B cell (primary cell): ENCODE measurements at regions not wholly inside any gene's neighbourhood (a gene's known extent, or its start where the extent isn't known, plus 50 kb on each side); places are given as distances from the start of the nearest gene placed in this dataset.

Source experiments
- ATAC-seq: fragments of 200-7000 bp; cut with Tn5 transposase; one replicate; pipeline ENCODE4 v1.10.0; 2021; ENCODE audit warnings: low read depth, mild to moderate bottlenecking, moderate number of reproducible peaks, moderate library complexity
- CTCF ChIA-PET: fragments of 350-600 bp; sonication (Branson Sonifier 250); formaldehyde crosslinking; loops from one replicate; lab custom pipeline; 2021; ENCODE audit warnings: antibody characterized with exemption, inconsistent platforms; lab: Charles Lee
- POLR2A ChIA-PET: fragments of 350-600 bp; sonication (Branson Sonifier 250); formaldehyde crosslinking; loops from one replicate; lab custom pipeline; 2021; ENCODE audit warnings: antibody characterized with exemption; lab: Charles Lee
- DNase-seq: peaks from one replicate; pipeline ENCODE4 v3.0.0; 2013
- H2AFZ ChIP-seq: 2 replicates; pipeline ENCODE4 v1.6.1; 2012; ENCODE audit warnings: mild to moderate bottlenecking, low read depth, low read length; ENCODE audit not compliant: insufficient read depth, poor library complexity, severe bottlenecking
- H3K27ac ChIP-seq, 2 donors: 1 replicate in 1 of 2; 2 replicates in 1 of 2; pipeline ENCODE4 v1.5.1; 2012 to 2013; ENCODE audit warnings: low read length in 2 of 2, mild to moderate bottlenecking in 2 of 2, moderate library complexity in 1 of 2
- H3K27me3 ChIP-seq, 4 experiments: fragments of 200-600 bp in 1 of 4; sonication (generic) in 1 of 4; replicated peaks in 1 of 4; 1 replicate in 2 of 4; 2 replicates in 2 of 4; pipeline versions ENCODE4 v1.6.1 to v1.7.0; 2013 to 2016; ENCODE audit warnings: low read length in 3 of 4, mild to moderate bottlenecking in 2 of 4, mixed read lengths in 1 of 4, moderate library complexity in 1 of 4; ENCODE audit not compliant: insufficient read depth in 4 of 4, control insufficient read depth in 3 of 4; ENCODE audit errors: control extremely low read depth in 1 of 4
- H3K36me3 ChIP-seq, 2 experiments: replicated peaks in 1 of 2; 1 replicate in 1 of 2; 2 replicates in 1 of 2; pipeline versions ENCODE4 v1.6.1 to v1.7.1; 2013; ENCODE audit warnings: low read length in 1 of 2; ENCODE audit not compliant: insufficient read depth in 2 of 2, control insufficient read depth in 1 of 2; ENCODE audit errors: control extremely low read depth in 1 of 2, extremely low read depth in 1 of 2
- H3K4me1 ChIP-seq, 2 donors: fragments of 200-600 bp in 1 of 2; sonication (generic) in 1 of 2; 1 replicate in 1 of 2; 2 replicates in 1 of 2; pipeline versions ENCODE4 v1.5.1 to v1.6.1; 2013 to 2017; ENCODE audit warnings: low read length in 2 of 2; ENCODE audit not compliant: control insufficient read depth in 2 of 2, insufficient read depth in 2 of 2
- H3K4me2 ChIP-seq: replicated peaks from 2 replicates; pipeline ENCODE3; 2012; ENCODE audit warnings: mild to moderate bottlenecking, low read depth, low read length; ENCODE audit not compliant: poor library complexity, severe bottlenecking
- H3K4me3 ChIP-seq, 5 experiments: fragments of 200-600 bp in 1 of 5; sonication (generic) in 1 of 5; 1 replicate in 3 of 5; 2 replicates in 2 of 5; pipeline versions ENCODE4 v1.5.1 to v1.7.0; 2011 to 2016; ENCODE audit warnings: low read length in 4 of 5, mild to moderate bottlenecking in 4 of 5, low read depth in 2 of 5, control low read depth in 1 of 5, moderate library complexity in 1 of 5; ENCODE audit not compliant: insufficient read depth in 1 of 5; ENCODE audit errors: control extremely low read depth in 1 of 5, extremely low read depth in 1 of 5
- H3K79me2 ChIP-seq: fragments of 200-600 bp; sonication (generic); one replicate; pipeline ENCODE4 v1.6.0; 2016; ENCODE audit warnings: low read length; ENCODE audit not compliant: control insufficient read depth, insufficient read depth
- H3K9ac ChIP-seq: fragments of 200-600 bp; sonication (generic); 2 replicates; pipeline ENCODE4 v1.6.1; 2017; ENCODE audit warnings: mild to moderate bottlenecking, low read length, moderate library complexity
- H3K9me3 ChIP-seq, 3 donors: one replicate each; pipeline versions ENCODE4 v1.6.1 to v1.7.1; 2013; ENCODE audit warnings: low read length in 2 of 3; ENCODE audit not compliant: control insufficient read depth in 2 of 3, insufficient read depth in 1 of 3; ENCODE audit errors: control extremely low read depth in 1 of 3
- H4K20me1 ChIP-seq: 2 replicates; pipeline ENCODE4 v1.6.0; 2012; ENCODE audit warnings: mild to moderate bottlenecking, low read length; ENCODE audit not compliant: insufficient read depth, control insufficient read depth, poor library complexity, severe bottlenecking
- H3K27ac Mint-ChIP-seq: one replicate; pipeline ENCODE4 v1.8.0; 2021; ENCODE audit warnings: mixed read lengths
- H3K27me3 Mint-ChIP-seq: one replicate; pipeline ENCODE4 v1.8.0; 2021; ENCODE audit warnings: mixed read lengths
- H3K4me1 Mint-ChIP-seq: one replicate; pipeline ENCODE4 v1.8.0; 2021; ENCODE audit warnings: mixed read lengths
- H3K4me3 Mint-ChIP-seq: one replicate; pipeline ENCODE4 v1.8.0; 2021; ENCODE audit warnings: mixed read lengths
- H3K9me3 Mint-ChIP-seq: one replicate; pipeline ENCODE4 v1.8.0; 2022; ENCODE audit warnings: mixed read lengths; ENCODE audit not compliant: insufficient read depth
- EZH2 ChIP-seq: IDR thresholded peaks from 2 replicates; pipeline ENCODE4 v1.6.1; 2012; ENCODE audit warnings: borderline replicate concordance, low read depth, mild to moderate bottlenecking, moderate library complexity, low read length; ENCODE audit not compliant: insufficient read depth, poor library complexity, severe bottlenecking
- WGBS: methylation state at CpG from one replicate; pipeline ENCODE4 v1.1.5; 2013; ENCODE audit warnings: missing lambda C conversion rate; ENCODE audit not compliant: insufficient coverage; 5-methylcytosine and 5-hydroxymethylcytosine counted together
- intact Hi-C: fragments of 100-400 bp; cut with micrococcal nuclease; formaldehyde crosslinking; loops from one replicate; pipeline ENCODE4 v1.10.0; 2022
- TF ChIP-seq, protein P1 (sequence below): fragments of 200-600 bp; IDR thresholded peaks from one replicate; pipeline ENCODE4 v1.8.0; 2022; ENCODE audit warnings: antibody characterized with exemption, mild to moderate bottlenecking

DNA sequence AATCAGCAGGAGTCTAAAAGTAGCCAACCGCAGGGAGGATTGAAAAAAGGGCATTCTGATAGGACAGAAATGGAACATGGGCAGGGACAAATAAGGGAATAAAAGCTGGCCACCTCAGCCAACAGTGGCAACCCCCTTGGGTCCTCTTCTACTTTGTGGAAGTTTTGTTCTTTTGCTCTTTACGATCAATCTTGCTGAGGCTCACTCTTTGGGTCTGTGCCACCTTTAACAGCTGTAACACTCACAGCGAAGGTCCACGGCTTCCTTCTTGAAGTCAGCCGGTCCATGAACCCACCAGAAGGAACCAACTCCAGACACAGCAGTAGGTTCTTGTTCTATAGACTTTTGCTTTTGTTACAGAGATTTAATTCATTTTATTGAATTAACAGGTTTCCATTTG, 285.4 kb upstream of the CDH20 start:
- TF ChIP-seq, protein P1, sequence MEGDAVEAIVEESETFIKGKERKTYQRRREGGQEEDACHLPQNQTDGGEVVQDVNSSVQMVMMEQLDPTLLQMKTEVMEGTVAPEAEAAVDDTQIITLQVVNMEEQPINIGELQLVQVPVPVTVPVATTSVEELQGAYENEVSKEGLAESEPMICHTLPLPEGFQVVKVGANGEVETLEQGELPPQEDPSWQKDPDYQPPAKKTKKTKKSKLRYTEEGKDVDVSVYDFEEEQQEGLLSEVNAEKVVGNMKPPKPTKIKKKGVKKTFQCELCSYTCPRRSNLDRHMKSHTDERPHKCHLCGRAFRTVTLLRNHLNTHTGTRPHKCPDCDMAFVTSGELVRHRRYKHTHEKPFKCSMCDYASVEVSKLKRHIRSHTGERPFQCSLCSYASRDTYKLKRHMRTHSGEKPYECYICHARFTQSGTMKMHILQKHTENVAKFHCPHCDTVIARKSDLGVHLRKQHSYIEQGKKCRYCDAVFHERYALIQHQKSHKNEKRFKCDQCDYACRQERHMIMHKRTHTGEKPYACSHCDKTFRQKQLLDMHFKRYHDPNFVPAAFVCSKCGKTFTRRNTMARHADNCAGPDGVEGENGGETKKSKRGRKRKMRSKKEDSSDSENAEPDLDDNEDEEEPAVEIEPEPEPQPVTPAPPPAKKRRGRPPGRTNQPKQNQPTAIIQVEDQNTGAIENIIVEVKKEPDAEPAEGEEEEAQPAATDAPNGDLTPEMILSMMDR = no peak
- TF ChIP-seq EZH2 = no peak
- Mint-ChIP-seq H3K9me3 (peaks cover 3% of the 10 kb centered on the region), H3K27me3 (no peaks in the 10 kb centered on the region), H3K4me1 (no peaks in the 10 kb centered on the region), H3K4me3 (no peak overlapping the region), H3K27ac (no peak overlapping the region)
- 92% methylated on average over 4 of the region's 5 CpGs for WGBS
- ChIA-PET POLR2A (no interaction called here), CTCF (no interaction called here)
- no peak overlapping the region for H3K4me2 ChIP-seq
- no peak overlapping the region for H3K27ac ChIP-seq
- H3K36me3 ChIP-seq = no peaks in the 10 kb centered on the region
- no peak overlapping the region for H2AFZ ChIP-seq
- H3K4me1 ChIP-seq = no peaks in the 10 kb centered on the region
- no peaks in the 10 kb centered on the region for H3K27me3 ChIP-seq
- no peaks in the 10 kb centered on the region for H4K20me1 ChIP-seq
- ATAC-seq (no peak), DNase-seq (no peak)
- H3K79me2 ChIP-seq = no peaks in the 10 kb centered on the region
- no peak overlapping the region for H3K9ac ChIP-seq
- no peak overlapping the region for H3K4me3 ChIP-seq
- H3K9me3 ChIP-seq = peaks cover 0 to 2% (median 0%) of the 10 kb centered on the region in 3 donors
- intact Hi-C loops = no loop called here

DNA sequence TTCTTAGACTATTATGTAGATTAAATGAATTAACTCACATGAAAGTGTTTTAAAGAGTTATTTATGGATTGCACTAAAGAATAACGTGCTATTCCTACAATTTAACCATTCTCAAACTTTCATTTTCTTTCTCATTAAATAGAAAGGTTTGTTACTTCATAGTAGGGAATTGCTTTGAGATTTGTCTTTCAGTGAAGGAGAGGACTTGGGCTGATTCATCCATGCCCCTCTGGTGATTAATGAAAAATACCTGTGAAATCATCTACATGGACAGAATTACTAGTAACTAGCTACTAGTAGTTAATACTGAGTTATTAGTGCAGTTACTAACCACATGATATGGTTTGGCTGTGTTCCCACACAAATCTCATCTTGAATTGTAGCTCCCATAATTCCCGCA, 275.8 kb upstream of the CDH20 start:
- no peaks in the 10 kb centered on the region for H3K9me3 ChIP-seq
- intact Hi-C loops = no loop called here
- H2AFZ ChIP-seq = no peak overlapping the region
- H3K27ac ChIP-seq = no peak overlapping the region
- ATAC-seq (no peak), DNase-seq (no peak)
- H3K9ac ChIP-seq = no peak overlapping the region
- H3K27me3 ChIP-seq = no peaks in the 10 kb centered on the region
- no peaks in the 10 kb centered on the region for H3K79me2 ChIP-seq
- H4K20me1 ChIP-seq = no peaks in the 10 kb centered on the region
- ChIA-PET POLR2A (no interaction called here), CTCF (no interaction called here)
- Mint-ChIP-seq H3K27ac (no peak overlapping the region), H3K4me3 (no peak overlapping the region), H3K9me3 (peaks cover 5% of the 10 kb centered on the region), H3K27me3 (no peaks in the 10 kb centered on the region), H3K4me1 (no peaks in the 10 kb centered on the region)
- no peak overlapping the region for H3K4me2 ChIP-seq
- H3K4me1 ChIP-seq = no peaks in the 10 kb centered on the region
- H3K4me3 ChIP-seq = no peak overlapping the region
- no CpG with 5 or more reads among the region's 2 CpGs for WGBS
- TF ChIP-seq, protein P1 = no peak
- no peak for TF ChIP-seq EZH2
- no peaks in the 10 kb centered on the region for H3K36me3 ChIP-seq
